ENCODE measurements at regions not wholly inside any gene's neighbourhood (a gene's known extent, or its start where the extent isn't known, plus 50 kb on each side); places are given as distances from the start of the nearest gene placed in this dataset.

DNA sequence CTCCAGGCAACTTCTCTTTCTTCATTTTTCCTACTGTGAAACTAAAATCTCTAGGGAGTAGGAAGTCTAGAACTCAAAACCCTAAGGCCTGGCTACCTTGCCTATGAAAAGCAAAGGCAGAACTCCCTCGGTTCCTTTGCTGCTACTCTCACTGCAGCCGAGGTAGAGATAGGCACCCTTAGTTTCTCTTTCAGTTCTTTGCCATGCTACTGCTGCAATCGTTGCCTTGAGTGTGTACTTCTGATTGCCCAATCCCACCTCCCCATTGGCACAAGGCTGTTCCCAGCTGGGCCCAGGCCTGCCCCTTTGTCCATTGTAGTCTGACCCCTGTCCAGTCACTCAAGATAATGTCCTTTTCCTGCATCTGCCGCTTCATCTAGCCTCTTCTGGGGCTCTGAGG, 92.3 kb upstream of the MRPS22 start:
- ATAC-seq = no peak
- intact Hi-C loops (cut with micrococcal nuclease; ENCODE audit: unreplicated experiment) (no loop called here), in situ Hi-C loops (cut with HindIII; ENCODE audit: low pct_unique_long_range_greater_than_20kb, low sequenced_read_pairs) (no loop called here)
- Histone ChIP-seq H3K27me3 (ENCODE audit: control insufficient read depth, insufficient read depth, low read length) (no peaks in the 10 kb centered on the region), H3K4me1 (ENCODE audit: control insufficient read depth, insufficient read depth, low read length) (no peaks in the 10 kb centered on the region), H3K9me3 (ENCODE audit: control insufficient read depth, insufficient read depth, low read depth, low read length) (no peaks in the 10 kb centered on the region), H3K4me3 (ENCODE audit: low read depth in 2 of 2, low read length in 2 of 2) (no peak overlapping the region), H3K27ac (ENCODE audit: low read length) (no peak overlapping the region), H3K36me3 (ENCODE audit: control insufficient read depth, insufficient read depth, low read length) (no peaks in the 10 kb centered on the region)
- CTCF ChIA-PET = no interaction called here
- DNase-seq (ENCODE audit: low read depth, low spot score) = no peak
- TF ChIP-seq, protein P1, sequence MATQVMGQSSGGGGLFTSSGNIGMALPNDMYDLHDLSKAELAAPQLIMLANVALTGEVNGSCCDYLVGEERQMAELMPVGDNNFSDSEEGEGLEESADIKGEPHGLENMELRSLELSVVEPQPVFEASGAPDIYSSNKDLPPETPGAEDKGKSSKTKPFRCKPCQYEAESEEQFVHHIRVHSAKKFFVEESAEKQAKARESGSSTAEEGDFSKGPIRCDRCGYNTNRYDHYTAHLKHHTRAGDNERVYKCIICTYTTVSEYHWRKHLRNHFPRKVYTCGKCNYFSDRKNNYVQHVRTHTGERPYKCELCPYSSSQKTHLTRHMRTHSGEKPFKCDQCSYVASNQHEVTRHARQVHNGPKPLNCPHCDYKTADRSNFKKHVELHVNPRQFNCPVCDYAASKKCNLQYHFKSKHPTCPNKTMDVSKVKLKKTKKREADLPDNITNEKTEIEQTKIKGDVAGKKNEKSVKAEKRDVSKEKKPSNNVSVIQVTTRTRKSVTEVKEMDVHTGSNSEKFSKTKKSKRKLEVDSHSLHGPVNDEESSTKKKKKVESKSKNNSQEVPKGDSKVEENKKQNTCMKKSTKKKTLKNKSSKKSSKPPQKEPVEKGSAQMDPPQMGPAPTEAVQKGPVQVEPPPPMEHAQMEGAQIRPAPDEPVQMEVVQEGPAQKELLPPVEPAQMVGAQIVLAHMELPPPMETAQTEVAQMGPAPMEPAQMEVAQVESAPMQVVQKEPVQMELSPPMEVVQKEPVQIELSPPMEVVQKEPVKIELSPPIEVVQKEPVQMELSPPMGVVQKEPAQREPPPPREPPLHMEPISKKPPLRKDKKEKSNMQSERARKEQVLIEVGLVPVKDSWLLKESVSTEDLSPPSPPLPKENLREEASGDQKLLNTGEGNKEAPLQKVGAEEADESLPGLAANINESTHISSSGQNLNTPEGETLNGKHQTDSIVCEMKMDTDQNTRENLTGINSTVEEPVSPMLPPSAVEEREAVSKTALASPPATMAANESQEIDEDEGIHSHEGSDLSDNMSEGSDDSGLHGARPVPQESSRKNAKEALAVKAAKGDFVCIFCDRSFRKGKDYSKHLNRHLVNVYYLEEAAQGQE (IDR thresholded peaks at IDR 0.05; ENCODE audit: insufficient read depth in 1 of 2, low read depth in 2 of 2, low read length in 1 of 2) = no peak
- TF ChIP-seq, protein P2, sequence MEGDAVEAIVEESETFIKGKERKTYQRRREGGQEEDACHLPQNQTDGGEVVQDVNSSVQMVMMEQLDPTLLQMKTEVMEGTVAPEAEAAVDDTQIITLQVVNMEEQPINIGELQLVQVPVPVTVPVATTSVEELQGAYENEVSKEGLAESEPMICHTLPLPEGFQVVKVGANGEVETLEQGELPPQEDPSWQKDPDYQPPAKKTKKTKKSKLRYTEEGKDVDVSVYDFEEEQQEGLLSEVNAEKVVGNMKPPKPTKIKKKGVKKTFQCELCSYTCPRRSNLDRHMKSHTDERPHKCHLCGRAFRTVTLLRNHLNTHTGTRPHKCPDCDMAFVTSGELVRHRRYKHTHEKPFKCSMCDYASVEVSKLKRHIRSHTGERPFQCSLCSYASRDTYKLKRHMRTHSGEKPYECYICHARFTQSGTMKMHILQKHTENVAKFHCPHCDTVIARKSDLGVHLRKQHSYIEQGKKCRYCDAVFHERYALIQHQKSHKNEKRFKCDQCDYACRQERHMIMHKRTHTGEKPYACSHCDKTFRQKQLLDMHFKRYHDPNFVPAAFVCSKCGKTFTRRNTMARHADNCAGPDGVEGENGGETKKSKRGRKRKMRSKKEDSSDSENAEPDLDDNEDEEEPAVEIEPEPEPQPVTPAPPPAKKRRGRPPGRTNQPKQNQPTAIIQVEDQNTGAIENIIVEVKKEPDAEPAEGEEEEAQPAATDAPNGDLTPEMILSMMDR (IDR thresholded peaks at IDR 0.05) = no peak
- TF ChIP-seq SIN3A (IDR thresholded peaks at IDR 0.05; ENCODE audit: borderline replicate concordance, insufficient read depth, low read depth, low read length) = no peak
- TF ChIP-seq TCF7L2 (IDR thresholded peaks at IDR 0.05; ENCODE audit: low read depth, low read length) = no peak
- no peak for TF ChIP-seq POLR2AphosphoS5 (IDR thresholded peaks at IDR 0.05; ENCODE audit: low read depth, low read length)
- POLR2A ChIA-PET = no interaction called here
- BruUV-seq (replicated peaks) = no TSS peak

DNA sequence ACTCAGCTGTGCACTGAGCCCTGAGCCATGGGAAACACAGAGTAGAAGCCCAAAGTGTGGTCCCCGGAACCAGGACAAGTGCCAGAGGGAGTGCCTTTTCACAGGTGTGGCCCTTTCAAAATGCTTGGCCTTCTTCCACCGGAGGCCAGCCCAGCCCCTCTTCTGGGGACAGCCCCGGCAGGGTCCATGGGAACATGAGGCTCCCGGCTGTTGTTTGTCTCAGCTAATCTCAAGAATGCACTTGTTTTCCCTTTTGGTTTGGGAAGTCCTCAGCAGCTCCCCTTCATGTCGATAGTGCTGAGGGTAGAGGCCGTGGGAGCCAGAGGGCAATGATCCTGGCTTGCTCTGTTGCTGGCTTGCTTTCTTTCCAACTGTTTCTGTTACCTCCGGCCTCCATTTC, 91.1 kb upstream of the MRPS22 start:
- Histone ChIP-seq H3K27ac (ENCODE audit: low read length) (no peak overlapping the region), H3K36me3 (ENCODE audit: control insufficient read depth, insufficient read depth, low read length) (no peaks in the 10 kb centered on the region), H3K9me3 (ENCODE audit: control insufficient read depth, insufficient read depth, low read depth, low read length) (no peaks in the 10 kb centered on the region), H3K4me1 (ENCODE audit: control insufficient read depth, insufficient read depth, low read length) (no peaks in the 10 kb centered on the region), H3K27me3 (ENCODE audit: control insufficient read depth, insufficient read depth, low read length) (no peaks in the 10 kb centered on the region), H3K4me3 (ENCODE audit: low read depth in 2 of 2, low read length in 2 of 2) (no peak overlapping the region)
- ChIA-PET POLR2A (no interaction called here), CTCF (no interaction called here)
- intact Hi-C loops (cut with micrococcal nuclease; ENCODE audit: unreplicated experiment) = no loop called here
- in situ Hi-C loops (cut with HindIII; ENCODE audit: low pct_unique_long_range_greater_than_20kb, low sequenced_read_pairs) = no loop called here
- no TSS peak for BruUV-seq (replicated peaks)
- DNase-seq (ENCODE audit: low read depth, low spot score) = no peak
- no peak for ATAC-seq
- TF ChIP-seq, protein P2 (IDR thresholded peaks at IDR 0.05) = no peak

DNA sequence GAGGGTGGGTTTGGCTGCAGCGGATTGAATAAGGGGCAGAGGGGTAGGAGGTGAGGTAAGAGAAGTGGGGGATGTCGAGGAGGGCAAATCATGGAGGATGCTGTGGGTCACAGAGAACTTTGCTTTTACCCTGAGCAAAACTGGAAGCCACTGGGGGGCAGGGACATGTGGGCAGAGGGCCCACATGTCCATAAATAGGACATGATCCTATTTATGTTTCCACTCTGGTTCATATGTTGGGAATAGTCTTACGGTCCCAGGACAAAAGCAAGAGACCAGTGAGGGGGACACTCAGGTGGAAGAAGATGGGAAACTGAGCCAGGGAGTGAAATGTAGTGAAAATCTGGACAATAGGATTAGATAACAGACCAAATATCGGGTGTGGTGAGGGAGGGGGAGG, 85.5 kb upstream of the MRPS22 start:
- Histone ChIP-seq H3K36me3 (ENCODE audit: control insufficient read depth, insufficient read depth, low read length) (no peaks in the 10 kb centered on the region), H3K27me3 (ENCODE audit: control insufficient read depth, insufficient read depth, low read length) (no peaks in the 10 kb centered on the region), H3K9me3 (ENCODE audit: control insufficient read depth, insufficient read depth, low read depth, low read length) (no peaks in the 10 kb centered on the region), H3K4me3 (ENCODE audit: low read depth in 2 of 2, low read length in 2 of 2) (no peak overlapping the region), H3K4me1 (ENCODE audit: control insufficient read depth, insufficient read depth, low read length) (no peaks in the 10 kb centered on the region), H3K27ac (ENCODE audit: low read length) (no peak overlapping the region)
- ATAC-seq (no peak), DNase-seq (ENCODE audit: low read depth, low spot score) (no peak)
- POLR2A ChIA-PET = no interaction called here
- in situ Hi-C loops (cut with HindIII; ENCODE audit: low pct_unique_long_range_greater_than_20kb, low sequenced_read_pairs) = no loop called here
- no TSS peak for BruUV-seq (replicated peaks)
- intact Hi-C loops (cut with micrococcal nuclease; ENCODE audit: unreplicated experiment) = no loop called here
- CTCF ChIA-PET = no interaction called here
- TF ChIP-seq, protein P2 (IDR thresholded peaks at IDR 0.05) = no peak

Measured in Panc1 (cell line).